ENCODE measurements at regions not wholly inside any gene's neighbourhood (a gene's known extent, or its start where the extent isn't known, plus 50 kb on each side); places are given as distances from the start of the nearest gene placed in this dataset.

DNA sequence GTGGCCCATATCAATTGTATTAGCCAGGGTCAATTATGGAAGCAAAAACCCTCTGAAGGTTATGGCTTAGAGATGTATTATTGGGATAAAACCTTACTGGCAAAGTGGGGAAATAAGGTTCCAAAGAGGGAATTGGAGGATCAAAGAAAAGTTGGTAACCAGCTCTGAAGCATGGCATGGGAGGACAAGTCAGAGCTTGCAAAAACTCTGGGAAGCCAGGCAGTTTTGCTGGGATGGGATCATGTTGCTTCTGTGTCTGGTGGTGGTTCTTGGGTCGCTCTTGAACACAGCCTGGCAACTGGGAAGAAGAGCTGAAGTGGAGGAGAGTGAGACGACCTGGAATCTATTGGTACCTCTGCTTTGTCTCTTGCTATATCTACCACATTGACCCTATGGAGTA, 162.6 kb downstream of the PMAIP1 start:
- ATAC-seq (ENCODE audit: insufficient read depth, low read depth), result no peak
- DNase-seq, result no peak
- Histone ChIP-seq H3K27me3 (ENCODE audit: insufficient read depth, low read length, poor library complexity) (no peaks in the 10 kb centered on the region), H4K20me1 (ENCODE audit: insufficient read depth, low read length) (no peaks in the 10 kb centered on the region), H3K4me3 (ENCODE audit: low read depth in 1 of 2, low read length in 2 of 2) (no peak overlapping the region), H3K4me2 (ENCODE audit: insufficient read depth, low read length) (no peak overlapping the region), H3K27ac (ENCODE audit: low read length) (no peak overlapping the region), H2AFZ (ENCODE audit: low read depth, low read length) (no peak overlapping the region), H3K36me3 (ENCODE audit: insufficient read depth, low read length) (no peaks in the 10 kb centered on the region), H3K9ac (ENCODE audit: low read depth, low read length) (no peak overlapping the region), H3K79me2 (ENCODE audit: insufficient read depth, low read length) (no peaks in the 10 kb centered on the region), H3K9me3 (ENCODE audit: insufficient read depth, low read length, severe bottlenecking) (peaks cover 4% of the 10 kb centered on the region), H3K4me1 (ENCODE audit: insufficient read depth, low read length) (no peaks in the 10 kb centered on the region)
- TF ChIP-seq, protein P1, sequence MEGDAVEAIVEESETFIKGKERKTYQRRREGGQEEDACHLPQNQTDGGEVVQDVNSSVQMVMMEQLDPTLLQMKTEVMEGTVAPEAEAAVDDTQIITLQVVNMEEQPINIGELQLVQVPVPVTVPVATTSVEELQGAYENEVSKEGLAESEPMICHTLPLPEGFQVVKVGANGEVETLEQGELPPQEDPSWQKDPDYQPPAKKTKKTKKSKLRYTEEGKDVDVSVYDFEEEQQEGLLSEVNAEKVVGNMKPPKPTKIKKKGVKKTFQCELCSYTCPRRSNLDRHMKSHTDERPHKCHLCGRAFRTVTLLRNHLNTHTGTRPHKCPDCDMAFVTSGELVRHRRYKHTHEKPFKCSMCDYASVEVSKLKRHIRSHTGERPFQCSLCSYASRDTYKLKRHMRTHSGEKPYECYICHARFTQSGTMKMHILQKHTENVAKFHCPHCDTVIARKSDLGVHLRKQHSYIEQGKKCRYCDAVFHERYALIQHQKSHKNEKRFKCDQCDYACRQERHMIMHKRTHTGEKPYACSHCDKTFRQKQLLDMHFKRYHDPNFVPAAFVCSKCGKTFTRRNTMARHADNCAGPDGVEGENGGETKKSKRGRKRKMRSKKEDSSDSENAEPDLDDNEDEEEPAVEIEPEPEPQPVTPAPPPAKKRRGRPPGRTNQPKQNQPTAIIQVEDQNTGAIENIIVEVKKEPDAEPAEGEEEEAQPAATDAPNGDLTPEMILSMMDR (IDR thresholded peaks at IDR 0.05; ENCODE audit: borderline replicate concordance, extremely low read depth, low read length, poor library complexity, severe bottlenecking), result no peak
- TF ChIP-seq EZH2 (IDR thresholded peaks at IDR 0.05; ENCODE audit: borderline replicate concordance, low read depth, low read length, severe bottlenecking), result no peak

DNA sequence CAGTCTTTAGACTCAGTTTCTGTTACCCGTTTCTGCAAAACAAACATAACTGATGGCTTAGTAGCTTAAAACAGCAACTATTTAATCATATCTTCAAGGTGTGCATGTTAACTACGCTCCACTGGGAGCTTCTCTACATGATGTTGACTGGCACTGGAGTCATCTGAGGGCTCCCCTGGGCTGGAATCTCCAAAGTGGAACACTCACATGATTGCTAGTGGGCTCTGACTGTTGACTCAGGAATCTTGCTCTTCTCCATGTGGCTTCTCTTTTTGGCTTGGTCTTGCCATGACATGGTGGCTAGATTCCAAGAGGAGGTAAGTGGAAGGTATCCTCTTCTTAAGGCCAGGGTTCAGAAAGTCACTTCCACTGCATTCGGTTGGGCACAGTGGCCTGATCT, 160.8 kb downstream of the PMAIP1 start:
- ATAC-seq (ENCODE audit: insufficient read depth, low read depth), result no peak
- TF ChIP-seq, protein P1 (IDR thresholded peaks at IDR 0.05; ENCODE audit: borderline replicate concordance, extremely low read depth, low read length, poor library complexity, severe bottlenecking), result no peak
- TF ChIP-seq EZH2 (IDR thresholded peaks at IDR 0.05; ENCODE audit: borderline replicate concordance, low read depth, low read length, severe bottlenecking), result no peak
- no peak overlapping the region for H3K9ac ChIP-seq (ENCODE audit: low read depth, low read length)
- peaks cover 4% of the 10 kb centered on the region for H3K9me3 ChIP-seq (ENCODE audit: insufficient read depth, low read length, severe bottlenecking)
- H3K27me3 ChIP-seq (ENCODE audit: insufficient read depth, low read length, poor library complexity), result no peaks in the 10 kb centered on the region
- no peaks in the 10 kb centered on the region for H3K36me3 ChIP-seq (ENCODE audit: insufficient read depth, low read length)
- no peak overlapping the region for H3K27ac ChIP-seq (ENCODE audit: low read length)
- H3K4me1 ChIP-seq (ENCODE audit: insufficient read depth, low read length), result no peaks in the 10 kb centered on the region
- no peaks in the 10 kb centered on the region for H3K79me2 ChIP-seq (ENCODE audit: insufficient read depth, low read length)
- no peak overlapping the region for H3K4me3 ChIP-seq (ENCODE audit: low read depth in 1 of 2, low read length in 2 of 2)
- no peak overlapping the region for H2AFZ ChIP-seq (ENCODE audit: low read depth, low read length)
- DNase-seq, result no peak
- H4K20me1 ChIP-seq (ENCODE audit: insufficient read depth, low read length), result no peaks in the 10 kb centered on the region
- H3K4me2 ChIP-seq (ENCODE audit: insufficient read depth, low read length), result no peak overlapping the region

DNA sequence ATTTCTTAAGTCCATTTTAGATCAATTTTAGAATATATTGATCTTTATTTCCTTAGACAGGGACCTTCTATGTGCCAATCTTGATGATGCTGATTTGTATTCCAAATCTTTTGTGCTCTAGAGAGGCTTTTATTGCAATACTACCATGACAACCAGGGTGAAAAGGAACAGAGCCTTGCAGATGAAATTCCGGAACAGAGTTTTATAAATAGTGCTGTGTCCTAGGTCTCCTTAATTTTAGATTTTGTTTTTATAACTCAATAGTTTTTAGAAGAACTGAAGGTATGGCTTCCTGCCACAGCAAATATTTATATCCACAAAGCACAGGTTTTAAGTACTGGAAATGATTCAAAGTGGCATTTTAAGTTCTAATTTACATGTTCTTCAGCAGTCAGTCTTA, 160.2 kb downstream of the PMAIP1 start:
- H3K4me3 ChIP-seq (ENCODE audit: low read depth in 1 of 2, low read length in 2 of 2), result no peak overlapping the region
- TF ChIP-seq EZH2 (IDR thresholded peaks at IDR 0.05; ENCODE audit: borderline replicate concordance, low read depth, low read length, severe bottlenecking), result no peak
- TF ChIP-seq, protein P1 (IDR thresholded peaks at IDR 0.05; ENCODE audit: borderline replicate concordance, extremely low read depth, low read length, poor library complexity, severe bottlenecking), result no peak
- ATAC-seq (ENCODE audit: insufficient read depth, low read depth), result no peak
- DNase-seq, result no peak
- H3K9me3 ChIP-seq (ENCODE audit: insufficient read depth, low read length, severe bottlenecking), result peaks cover 4% of the 10 kb centered on the region
- H3K27ac ChIP-seq (ENCODE audit: low read length), result no peak overlapping the region
- H3K27me3 ChIP-seq (ENCODE audit: insufficient read depth, low read length, poor library complexity), result no peaks in the 10 kb centered on the region
- no peaks in the 10 kb centered on the region for H3K4me1 ChIP-seq (ENCODE audit: insufficient read depth, low read length)
- H3K4me2 ChIP-seq (ENCODE audit: insufficient read depth, low read length), result no peak overlapping the region
- no peak overlapping the region for H2AFZ ChIP-seq (ENCODE audit: low read depth, low read length)
- H3K9ac ChIP-seq (ENCODE audit: low read depth, low read length), result no peak overlapping the region
- no peaks in the 10 kb centered on the region for H3K79me2 ChIP-seq (ENCODE audit: insufficient read depth, low read length)
- no peaks in the 10 kb centered on the region for H3K36me3 ChIP-seq (ENCODE audit: insufficient read depth, low read length)
- H4K20me1 ChIP-seq (ENCODE audit: insufficient read depth, low read length), result no peaks in the 10 kb centered on the region

DNA sequence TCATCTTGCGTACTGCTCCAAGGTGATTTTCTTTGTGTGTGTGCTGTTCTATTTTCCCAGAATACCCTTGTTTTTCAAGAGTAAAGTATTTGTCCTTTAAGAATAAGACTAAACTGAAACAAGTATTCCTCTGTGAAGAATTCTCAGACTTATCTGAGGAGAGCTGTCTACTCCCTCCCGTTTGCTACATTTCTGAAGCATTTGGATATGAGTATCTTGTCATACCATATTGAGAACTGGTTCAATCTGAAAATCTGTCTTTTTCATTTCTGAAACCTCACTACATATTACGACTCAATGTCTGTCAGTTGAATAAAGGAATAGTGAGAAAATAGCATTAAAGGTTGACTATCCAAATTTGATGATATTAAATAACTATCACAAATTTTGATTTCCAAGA, 159.4 kb downstream of the PMAIP1 start:
- H3K4me2 ChIP-seq (ENCODE audit: insufficient read depth, low read length), result no peak overlapping the region
- no peaks in the 10 kb centered on the region for H4K20me1 ChIP-seq (ENCODE audit: insufficient read depth, low read length)
- TF ChIP-seq, protein P1 (IDR thresholded peaks at IDR 0.05; ENCODE audit: borderline replicate concordance, extremely low read depth, low read length, poor library complexity, severe bottlenecking), result no peak
- no peak for TF ChIP-seq EZH2 (IDR thresholded peaks at IDR 0.05; ENCODE audit: borderline replicate concordance, low read depth, low read length, severe bottlenecking)
- H3K4me1 ChIP-seq (ENCODE audit: insufficient read depth, low read length), result no peaks in the 10 kb centered on the region
- H3K4me3 ChIP-seq (ENCODE audit: low read depth in 1 of 2, low read length in 2 of 2), result no peak overlapping the region
- ATAC-seq (ENCODE audit: insufficient read depth, low read depth) (no peak), DNase-seq (no peak)
- no peaks in the 10 kb centered on the region for H3K79me2 ChIP-seq (ENCODE audit: insufficient read depth, low read length)
- no peak overlapping the region for H2AFZ ChIP-seq (ENCODE audit: low read depth, low read length)
- H3K27ac ChIP-seq (ENCODE audit: low read length), result no peak overlapping the region
- no peak overlapping the region for H3K9ac ChIP-seq (ENCODE audit: low read depth, low read length)
- peaks cover 4% of the 10 kb centered on the region for H3K9me3 ChIP-seq (ENCODE audit: insufficient read depth, low read length, severe bottlenecking)
- no peaks in the 10 kb centered on the region for H3K36me3 ChIP-seq (ENCODE audit: insufficient read depth, low read length)
- H3K27me3 ChIP-seq (ENCODE audit: insufficient read depth, low read length, poor library complexity), result no peaks in the 10 kb centered on the region

All from DND-41 (cell line).